ENCODE measurements at regions not wholly inside any gene's neighbourhood (a gene's known extent, or its start where the extent isn't known, plus 50 kb on each side); places are given as distances from the start of the nearest gene placed in this dataset.
"Not testable (repeated sequence)": the region's sequence is repeated elsewhere in the genome, so short reads cannot be mapped to it uniquely, and the experiment has no call there.

GRCh38 chr13:38415233-38415632 lies 65.6 kb downstream of the UFM1 start:
- DNase-seq = no peak

- no peak for DNase-seq
Observed at GRCh38 chr13:38417241-38417640, 67.6 kb downstream of the UFM1 start.

- no peak for DNase-seq
Observed at GRCh38 chr13:38417727-38418126, 68.1 kb downstream of the UFM1 start.

DNA sequence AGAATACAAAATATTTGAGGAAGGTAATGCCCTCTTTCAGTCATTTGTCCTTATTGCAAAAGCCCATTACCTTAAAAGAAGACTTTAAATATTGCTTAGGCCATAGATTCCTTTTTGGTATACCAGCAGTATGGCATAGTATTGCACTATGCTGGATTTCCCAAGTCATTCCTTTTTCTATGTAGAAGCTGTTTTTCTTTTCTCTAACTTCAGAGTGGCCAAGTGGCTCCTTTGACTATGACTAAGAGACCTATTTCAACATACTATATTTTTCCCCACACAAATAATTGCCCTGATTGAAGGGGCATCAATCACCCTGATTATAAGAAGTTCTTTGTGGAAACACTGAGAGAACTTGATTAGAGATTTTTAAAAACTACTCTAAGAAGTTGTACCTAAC lies 68.6 kb downstream of the UFM1 start:
- no peak for DNase-seq

DNA sequence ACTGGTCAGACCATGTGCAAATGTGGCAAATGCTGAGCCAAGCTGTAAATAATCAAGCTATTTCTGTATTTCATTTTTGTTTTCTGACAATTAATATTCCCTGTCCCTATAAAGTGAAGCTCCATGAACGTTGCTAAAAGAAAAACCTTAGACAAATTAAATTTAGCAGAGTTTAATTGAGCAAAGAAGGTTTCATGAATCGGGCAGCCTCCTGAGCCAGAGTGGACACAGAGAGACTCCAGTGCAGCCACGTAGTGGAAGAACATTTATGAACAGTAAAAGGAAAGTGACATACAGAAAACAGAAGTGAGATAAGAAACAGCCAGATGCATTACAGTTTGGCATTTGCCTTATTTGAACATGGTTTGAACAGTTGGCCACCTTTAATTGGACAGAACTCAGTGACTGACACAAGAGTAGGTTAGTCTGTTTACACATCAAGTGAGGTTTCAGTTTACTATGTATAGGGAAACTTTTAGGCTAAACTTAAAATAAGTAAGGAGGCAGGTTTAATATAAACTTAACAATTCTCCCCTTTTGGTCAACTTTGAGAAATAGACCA lies 69.7 kb downstream of the UFM1 start:
- DNase-seq = no peak

DNA sequence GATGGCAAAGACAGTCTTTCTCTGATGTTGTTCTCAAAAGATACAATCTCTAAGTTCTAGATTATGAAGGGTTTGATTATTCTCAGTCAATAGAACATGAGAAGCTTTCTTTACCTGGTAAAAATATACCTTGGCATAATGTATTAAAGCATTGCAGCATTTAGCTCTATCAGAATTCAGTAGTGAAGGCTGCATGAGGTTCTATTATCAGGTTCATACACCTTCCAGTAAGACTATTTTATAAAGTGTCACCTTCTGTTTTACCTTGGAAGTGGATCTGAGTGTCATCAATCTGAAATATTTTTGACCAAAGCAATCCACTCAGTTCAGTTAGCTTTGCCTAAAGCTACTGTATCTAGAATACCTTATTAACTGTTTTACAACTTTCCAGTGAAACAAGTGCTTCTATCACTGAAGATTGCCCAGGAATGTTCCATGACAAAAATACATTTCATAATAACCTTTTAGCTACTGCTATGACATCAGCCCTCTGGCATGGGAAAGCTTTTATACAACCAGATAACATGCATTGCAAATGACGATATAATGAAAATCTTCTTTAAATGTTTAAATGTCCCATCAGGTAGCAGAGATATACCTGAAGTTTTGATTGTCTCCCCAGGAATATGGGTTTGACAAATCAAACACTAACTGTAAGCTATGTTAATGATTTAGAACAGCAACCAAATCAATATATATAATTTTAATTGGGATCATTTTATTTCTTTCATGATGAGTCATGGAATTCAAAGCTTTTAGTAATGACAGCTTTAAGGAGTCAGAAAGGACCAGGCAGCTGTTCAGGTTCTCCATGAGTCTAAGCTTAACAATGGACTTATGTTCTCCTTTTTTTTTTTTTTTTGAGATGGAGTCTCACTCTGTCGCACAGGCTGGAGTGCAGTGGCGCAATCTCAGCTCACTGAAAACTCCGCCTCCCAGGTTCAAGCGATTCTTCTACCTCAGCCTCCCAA lies 72.2 kb downstream of the UFM1 start:
- no peak for DNase-seq

DNA sequence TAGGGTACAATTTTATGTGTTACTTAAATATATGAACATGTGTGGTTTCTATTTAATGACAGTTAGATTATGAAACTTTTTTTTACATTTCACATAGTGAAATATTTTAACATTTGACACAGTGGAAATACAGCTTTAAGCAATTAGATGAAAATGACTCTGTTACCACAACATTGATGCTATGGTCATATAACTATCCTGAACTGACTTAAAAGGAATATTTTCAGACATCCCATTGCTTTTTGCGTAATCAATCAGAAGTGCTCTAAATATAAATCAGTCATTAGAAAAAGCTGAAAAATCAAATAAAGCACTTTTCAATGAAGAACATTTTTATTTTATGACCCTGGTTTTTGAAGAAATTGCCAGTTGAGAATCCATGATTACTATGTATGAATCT lies 80.3 kb downstream of the UFM1 start:
- DNase-seq = no peak

GRCh38 chr13:38430796-38431195 lies 81.1 kb downstream of the UFM1 start:
- DNase-seq = no peak

GRCh38 chr13:38440666-38441065 lies 91.0 kb downstream of the UFM1 start:
- peak; percentile 42 for DNase-seq

- no peak for DNase-seq
Observed at GRCh38 chr13:38444904-38445303, 95.3 kb downstream of the UFM1 start.

GRCh38 chr13:38452656-38453055 lies 103.0 kb downstream of the UFM1 start:
- DNase-seq = no peak

DNA sequence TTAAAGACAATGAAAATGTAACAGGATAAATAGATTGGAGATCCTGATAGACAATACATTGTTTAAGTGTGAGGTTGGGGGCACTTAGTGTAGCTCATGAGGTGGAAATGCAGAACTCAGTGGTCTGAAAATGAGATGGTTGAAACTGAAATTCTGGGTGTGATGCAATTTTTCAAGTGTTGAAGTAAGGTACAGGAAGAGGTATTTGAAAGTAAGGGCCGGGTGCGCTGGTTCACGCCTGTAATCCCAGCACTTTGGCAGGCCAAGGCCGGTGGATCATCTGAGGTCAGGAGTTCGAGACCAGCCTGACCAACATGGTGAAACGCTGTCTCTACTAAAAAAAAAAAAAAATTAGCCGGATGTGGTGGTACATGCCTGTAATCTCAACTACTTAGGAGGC lies 113.0 kb downstream of the UFM1 start:
- no peak for DNase-seq

DNA sequence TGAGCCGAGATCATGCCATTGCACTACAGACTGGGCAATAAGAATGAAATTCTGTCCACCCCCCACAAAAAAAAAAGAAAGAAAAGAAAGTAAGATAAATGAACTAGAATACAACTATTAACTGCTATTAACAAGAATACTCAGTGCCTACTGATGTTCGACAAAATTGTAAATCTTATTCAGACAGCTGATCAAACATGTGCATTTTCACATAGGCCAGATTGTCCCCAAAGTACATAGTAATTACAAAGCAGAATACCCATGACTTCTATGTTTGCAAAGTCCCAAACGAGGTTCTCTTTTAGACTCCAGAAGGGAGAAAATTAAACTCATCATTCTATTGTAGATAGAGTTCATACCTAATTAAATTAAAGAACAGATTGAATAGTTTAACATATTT lies 113.4 kb downstream of the UFM1 start:
- no peak for DNase-seq

DNA sequence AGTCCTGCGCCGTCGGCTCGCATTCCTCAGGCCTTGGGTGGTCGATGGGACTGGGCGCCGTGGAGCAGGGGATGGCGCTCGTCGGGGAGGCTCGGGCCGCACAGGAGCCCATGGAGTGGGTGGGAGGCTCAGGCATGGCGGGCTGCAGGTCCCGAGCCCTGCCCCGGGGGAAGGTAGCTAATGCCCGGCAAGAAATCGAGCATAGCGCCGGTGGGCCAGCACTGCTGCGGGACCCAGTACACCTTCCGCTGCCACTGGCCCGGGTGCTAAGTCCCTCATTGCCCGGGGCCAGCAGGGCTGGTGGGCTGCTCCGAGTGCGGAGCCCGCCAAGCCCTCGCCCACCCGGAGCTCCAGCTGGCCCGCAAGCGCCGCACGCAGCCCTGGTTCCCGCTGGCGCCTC lies 122.8 kb downstream of the UFM1 start:
- not testable (repeated sequence) for DNase-seq

DNA sequence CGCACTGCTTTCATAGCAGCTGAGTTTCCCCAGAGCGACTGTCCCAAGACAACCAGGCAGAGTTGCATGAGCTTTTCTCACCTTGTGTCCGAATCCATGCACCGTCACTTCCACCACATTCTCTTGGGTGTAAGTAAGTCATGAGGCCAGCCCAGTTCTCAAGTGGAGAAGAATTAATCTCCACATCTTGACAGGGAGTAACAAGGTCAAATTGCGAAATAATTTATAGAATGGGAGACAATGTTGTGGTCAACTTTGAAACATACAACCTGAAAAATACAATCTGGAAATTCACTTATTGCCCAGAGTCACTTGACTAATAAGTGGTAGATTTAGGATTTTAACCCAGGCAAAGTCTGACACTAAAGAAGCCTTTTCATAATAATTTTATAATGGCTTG lies 123.7 kb downstream of the UFM1 start:
- no peak for DNase-seq

DNA sequence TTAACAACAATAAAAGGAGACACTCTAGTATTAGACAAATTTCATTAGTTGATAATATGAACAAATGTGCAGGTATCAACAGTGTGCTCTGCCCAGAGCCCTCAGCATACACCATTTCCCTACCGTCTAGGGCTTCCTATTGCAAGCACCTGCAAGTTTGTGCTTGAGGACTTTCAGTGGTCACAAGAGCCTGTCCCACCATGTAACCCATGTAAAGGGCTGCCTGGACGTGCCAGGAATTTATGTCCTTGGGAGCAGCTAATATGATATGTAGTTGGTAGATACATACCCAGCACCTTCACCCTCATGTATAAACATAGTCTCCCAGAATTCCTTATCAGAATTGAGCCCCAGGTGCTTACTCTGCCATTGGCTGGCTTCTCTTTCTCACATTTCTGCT lies 128.0 kb downstream of the UFM1 start:
- no peak for DNase-seq

GRCh38 chr13:38483623-38484022 lies 134.0 kb downstream of the UFM1 start:
- DNase-seq = no peak

DNA sequence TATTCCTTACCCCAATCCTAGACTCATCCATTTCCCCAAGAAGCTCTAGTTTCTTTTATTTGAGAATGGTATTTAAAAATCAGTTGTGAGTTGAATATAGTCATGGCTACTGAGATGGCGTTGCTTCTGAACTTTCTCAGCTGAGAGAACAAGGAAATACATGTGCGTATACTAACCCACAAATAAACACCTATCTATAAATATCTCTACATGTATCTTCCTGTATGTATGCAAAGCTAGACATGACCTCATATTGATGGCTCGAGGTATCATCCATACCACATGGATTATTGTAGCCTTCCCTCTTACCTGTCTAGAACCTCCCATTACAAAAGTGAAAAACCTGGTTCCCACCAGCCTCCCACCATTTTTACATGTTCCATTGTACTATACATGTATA lies 141.0 kb downstream of the UFM1 start:
- DNase-seq = no peak

GRCh38 chr13:38494445-38494844 lies 144.8 kb downstream of the UFM1 start:
- no peak for DNase-seq

DNA sequence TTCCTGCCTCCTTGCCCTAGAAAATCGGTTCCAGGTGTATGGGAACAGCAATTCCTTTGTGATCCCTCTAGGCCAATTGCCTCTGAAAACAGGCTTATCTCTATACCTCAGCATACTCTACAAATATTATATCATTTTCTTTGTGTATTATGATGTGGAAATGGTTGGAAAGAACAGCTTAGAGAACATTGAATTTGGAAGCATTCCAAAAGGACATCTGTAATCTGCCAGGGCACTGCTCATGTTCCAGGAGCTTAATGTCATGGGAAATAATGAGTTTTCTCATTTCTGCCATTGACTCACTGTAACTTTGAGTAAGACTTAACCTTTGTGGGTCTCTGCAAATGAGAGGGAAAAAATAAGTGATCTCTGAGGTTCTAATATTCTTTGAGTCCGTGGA lies 147.3 kb downstream of the UFM1 start:
- DNase-seq = no peak

GRCh38 chr13:38498271-38498670 lies 148.6 kb downstream of the UFM1 start:
- DNase-seq = no peak

- DNase-seq = peak; percentile 10
Observed at GRCh38 chr13:38514575-38514974, 164.9 kb downstream of the UFM1 start.

GRCh38 chr13:38518328-38518727 lies 168.5 kb upstream of the FREM2 start:
- DNase-seq = no peak
